Calu3 (cell line): ENCODE measurements at regions not wholly inside any gene's neighbourhood (a gene's known extent, or its start where the extent isn't known, plus 50 kb on each side); places are given as distances from the start of the nearest gene placed in this dataset.
A peak's percentile ranks its signal among the peaks of the same experiment; 100 is the strongest.

Experiments
- BruUV-seq: library from RNA; stranded (reverse); fragments of 400-500 nt; replicated peaks from 2 replicates; lab custom pipeline; 2021; lab: Mats Ljungman, UMichigan
- CTCF ChIA-PET: fragments of 300-600 bp; sonication (Branson Sonifier 250); formaldehyde crosslinking; loops from one replicate; lab custom pipeline; 2022; ENCODE audit warnings: antibody characterized with exemption; lab: Charles Lee
- DNase-seq: peaks from one replicate; pipeline ENCODE4 v3.0.0; 2022
- H3K27ac Mint-ChIP-seq: one replicate; pipeline ENCODE4 v1.8.0; 2022; ENCODE audit warnings: mixed read lengths; ENCODE audit not compliant: unreplicated experiment
- H3K27me3 Mint-ChIP-seq: one replicate; pipeline ENCODE4 v1.8.0; 2022; ENCODE audit warnings: mixed read lengths; ENCODE audit not compliant: unreplicated experiment
- H3K36me3 Mint-ChIP-seq: one replicate; pipeline ENCODE4 v1.8.0; 2022; ENCODE audit warnings: mild to moderate bottlenecking, moderate library complexity, mixed read lengths; ENCODE audit not compliant: insufficient read depth, unreplicated experiment
- H3K4me1 Mint-ChIP-seq: one replicate; pipeline ENCODE4 v1.8.0; 2022; ENCODE audit warnings: mild to moderate bottlenecking, low read depth, mixed read lengths; ENCODE audit not compliant: unreplicated experiment
- H3K4me3 Mint-ChIP-seq: one replicate; pipeline ENCODE4 v1.8.0; 2022; ENCODE audit warnings: mild to moderate bottlenecking, low read depth, moderate library complexity, mixed read lengths; ENCODE audit not compliant: unreplicated experiment
- H3K9me3 Mint-ChIP-seq: one replicate; pipeline ENCODE4 v1.8.0; 2022; ENCODE audit warnings: low read depth, mixed read lengths; ENCODE audit not compliant: unreplicated experiment
- intact Hi-C: fragments of 100-400 bp; cut with micrococcal nuclease; formaldehyde crosslinking; loops from one replicate; pipeline ENCODE4 v1.10.0; 2022; ENCODE audit not compliant: unreplicated experiment
- TF ChIP-seq, protein P1 (sequence below): fragments of 200-600 bp; IDR thresholded peaks from one replicate; pipeline ENCODE4 v1.8.0; 2022; ENCODE audit warnings: antibody characterized with exemption; ENCODE audit not compliant: unreplicated experiment

DNA sequence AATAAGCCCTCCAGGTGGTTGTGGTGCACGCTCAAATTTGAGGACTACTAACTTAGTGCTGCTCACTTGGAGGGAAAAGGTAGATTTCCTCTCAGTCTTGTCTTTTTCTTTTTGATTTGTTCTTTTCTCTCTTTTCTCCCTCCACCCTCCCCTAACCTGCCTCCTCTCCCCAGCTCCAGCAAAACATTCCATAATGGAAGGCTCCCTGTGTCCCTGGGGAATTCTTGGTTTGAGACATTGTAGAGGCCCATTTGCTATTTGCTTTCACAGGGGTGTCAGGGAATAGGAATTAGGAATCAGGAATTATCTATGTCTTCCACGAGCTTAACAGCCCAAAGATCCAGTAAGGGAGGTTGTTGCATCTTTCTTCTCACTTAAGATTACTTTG, 136.8 kb upstream of the UMPS start:
- Mint-ChIP-seq H3K36me3 (peaks cover 14% of the 10 kb centered on the region), H3K27me3 (no peaks in the 10 kb centered on the region), H3K9me3 (no peaks in the 10 kb centered on the region), H3K4me1 (peaks cover 47% of the 10 kb centered on the region), H3K4me3 (peak overlapping the region; percentile 60), H3K27ac (peak overlapping the region; percentile 52)
- TF ChIP-seq, protein P1, sequence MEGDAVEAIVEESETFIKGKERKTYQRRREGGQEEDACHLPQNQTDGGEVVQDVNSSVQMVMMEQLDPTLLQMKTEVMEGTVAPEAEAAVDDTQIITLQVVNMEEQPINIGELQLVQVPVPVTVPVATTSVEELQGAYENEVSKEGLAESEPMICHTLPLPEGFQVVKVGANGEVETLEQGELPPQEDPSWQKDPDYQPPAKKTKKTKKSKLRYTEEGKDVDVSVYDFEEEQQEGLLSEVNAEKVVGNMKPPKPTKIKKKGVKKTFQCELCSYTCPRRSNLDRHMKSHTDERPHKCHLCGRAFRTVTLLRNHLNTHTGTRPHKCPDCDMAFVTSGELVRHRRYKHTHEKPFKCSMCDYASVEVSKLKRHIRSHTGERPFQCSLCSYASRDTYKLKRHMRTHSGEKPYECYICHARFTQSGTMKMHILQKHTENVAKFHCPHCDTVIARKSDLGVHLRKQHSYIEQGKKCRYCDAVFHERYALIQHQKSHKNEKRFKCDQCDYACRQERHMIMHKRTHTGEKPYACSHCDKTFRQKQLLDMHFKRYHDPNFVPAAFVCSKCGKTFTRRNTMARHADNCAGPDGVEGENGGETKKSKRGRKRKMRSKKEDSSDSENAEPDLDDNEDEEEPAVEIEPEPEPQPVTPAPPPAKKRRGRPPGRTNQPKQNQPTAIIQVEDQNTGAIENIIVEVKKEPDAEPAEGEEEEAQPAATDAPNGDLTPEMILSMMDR = no peak
- CTCF ChIA-PET = no interaction called here
- intact Hi-C loops = loop anchor here (2.0 kb wide), 1 partner anchor 43 kb away; no protein-coding TSS in a partner anchor
- no peak for DNase-seq
- BruUV-seq = no TSS peak

DNA sequence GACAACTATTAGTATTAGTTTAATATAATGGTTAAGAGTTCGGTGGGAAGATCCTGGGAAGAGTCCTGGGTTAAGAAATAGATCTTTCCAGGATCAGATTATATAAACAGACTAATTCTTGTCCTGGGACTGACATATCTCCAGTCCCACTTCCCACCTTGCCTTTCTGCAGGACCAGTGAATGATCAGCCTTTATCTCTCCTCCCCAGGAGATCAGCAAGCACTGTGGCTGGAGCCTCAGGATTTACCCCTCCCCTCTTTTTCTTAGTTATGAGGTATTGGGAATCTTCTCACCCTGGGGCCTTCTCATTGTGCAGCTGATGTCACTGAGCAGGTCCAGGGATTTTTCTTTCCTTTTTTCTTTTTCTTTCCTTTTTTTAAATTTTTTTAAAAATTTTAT, 135.7 kb upstream of the UMPS start:
- Mint-ChIP-seq H3K9me3 (no peaks in the 10 kb centered on the region), H3K36me3 (peaks cover 14% of the 10 kb centered on the region), H3K4me1 (peaks cover 50% of the 10 kb centered on the region), H3K27me3 (no peaks in the 10 kb centered on the region), H3K4me3 (no peak overlapping the region), H3K27ac (no peak overlapping the region)
- intact Hi-C loops = no loop called here
- CTCF ChIA-PET = no interaction called here
- BruUV-seq = no TSS peak
- DNase-seq = no peak
- TF ChIP-seq, protein P1 = no peak

DNA sequence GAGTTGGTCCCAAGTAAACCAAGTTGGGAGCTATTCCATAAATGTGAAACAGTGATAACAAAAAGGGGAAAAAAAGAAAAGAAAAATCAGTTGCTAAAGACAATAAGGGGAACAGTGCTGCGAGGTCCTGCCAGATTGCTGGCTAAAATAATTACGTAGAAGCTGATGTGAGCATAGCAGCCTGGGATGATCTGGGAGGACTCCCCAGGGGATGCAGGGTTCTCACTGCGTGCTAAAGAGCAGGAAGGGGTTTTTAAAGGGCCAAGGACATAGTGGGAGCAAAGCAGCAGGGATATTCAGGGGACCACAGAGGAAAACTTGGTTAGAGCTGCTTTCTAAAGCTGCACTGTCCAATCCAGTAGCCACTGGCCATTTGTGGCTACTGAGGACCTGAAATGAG, 133.0 kb upstream of the UMPS start:
- CTCF ChIA-PET = interaction anchor here (0.6 kb wide), 1 partner anchor 22 kb away, joined by 3 read pairs; no protein-coding TSS in a partner anchor
- no peak overlapping the region for H3K4me3 Mint-ChIP-seq
- peaks cover 14% of the 10 kb centered on the region for H3K36me3 Mint-ChIP-seq
- DNase-seq = no peak
- intact Hi-C loops = no loop called here
- no peaks in the 10 kb centered on the region for H3K9me3 Mint-ChIP-seq
- no peaks in the 10 kb centered on the region for H3K27me3 Mint-ChIP-seq
- H3K4me1 Mint-ChIP-seq = peaks cover 55% of the 10 kb centered on the region
- BruUV-seq = no TSS peak
- H3K27ac Mint-ChIP-seq = no peak overlapping the region
- TF ChIP-seq, protein P1 = no peak

DNA sequence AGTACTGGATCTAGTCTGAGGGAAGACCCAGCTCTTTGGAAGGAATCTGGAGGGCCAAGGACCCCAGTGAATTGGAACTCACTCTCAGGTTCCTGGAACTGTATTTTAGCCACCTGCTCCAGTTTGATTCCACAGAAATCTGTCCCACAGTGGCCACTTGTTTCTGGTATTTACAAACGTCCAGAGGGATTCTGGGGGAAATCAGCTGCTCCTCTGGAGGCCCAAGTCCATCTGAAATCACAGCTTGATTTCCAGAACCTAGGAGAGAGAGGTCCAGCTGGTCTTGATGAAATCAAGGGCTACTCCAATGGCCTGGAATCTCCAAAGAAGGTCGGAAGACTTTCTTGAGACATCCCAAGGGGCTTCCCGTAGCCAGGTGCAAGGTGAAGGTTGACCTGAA, 132.3 kb upstream of the UMPS start:
- no peak for DNase-seq
- CTCF ChIA-PET = no interaction called here
- Mint-ChIP-seq H3K36me3 (peaks cover 8% of the 10 kb centered on the region), H3K4me3 (no peak overlapping the region), H3K27me3 (no peaks in the 10 kb centered on the region), H3K9me3 (no peaks in the 10 kb centered on the region), H3K27ac (no peak overlapping the region), H3K4me1 (peaks cover 50% of the 10 kb centered on the region)
- TF ChIP-seq, protein P1 = no peak
- BruUV-seq = no TSS peak
- intact Hi-C loops = no loop called here
